Right forelimb (tissue), 1 donor: ENCODE measurements at regions not wholly inside any gene's neighbourhood (a gene's known extent, or its start where the extent isn't known, plus 50 kb on each side); places are given as distances from the start of the nearest gene placed in this dataset.

Experiments
- DNase-seq: peaks from one replicate; pipeline ENCODE4 v3.0.0-alpha.2; 2018

DNA sequence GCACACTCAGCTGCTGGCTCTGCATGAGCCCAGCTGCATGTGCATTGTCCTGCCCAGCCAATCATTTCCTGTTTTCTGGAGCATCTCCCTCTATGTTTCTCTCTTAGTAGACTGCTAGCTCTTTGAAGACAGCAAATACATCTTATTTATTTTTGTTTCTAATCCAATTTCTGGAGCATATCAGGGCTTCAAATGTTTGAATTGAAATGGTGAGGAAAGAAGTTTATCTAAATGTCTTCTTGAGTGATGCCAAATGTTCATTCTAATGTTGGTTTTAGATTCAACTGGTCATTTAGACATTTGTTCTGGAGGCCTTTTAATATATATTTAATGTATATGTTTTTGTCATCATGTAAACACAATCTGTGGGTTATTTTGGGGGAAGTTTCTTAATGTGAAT lies 141.9 kb downstream of the DNAJB9 start:
- no peak for DNase-seq

DNA sequence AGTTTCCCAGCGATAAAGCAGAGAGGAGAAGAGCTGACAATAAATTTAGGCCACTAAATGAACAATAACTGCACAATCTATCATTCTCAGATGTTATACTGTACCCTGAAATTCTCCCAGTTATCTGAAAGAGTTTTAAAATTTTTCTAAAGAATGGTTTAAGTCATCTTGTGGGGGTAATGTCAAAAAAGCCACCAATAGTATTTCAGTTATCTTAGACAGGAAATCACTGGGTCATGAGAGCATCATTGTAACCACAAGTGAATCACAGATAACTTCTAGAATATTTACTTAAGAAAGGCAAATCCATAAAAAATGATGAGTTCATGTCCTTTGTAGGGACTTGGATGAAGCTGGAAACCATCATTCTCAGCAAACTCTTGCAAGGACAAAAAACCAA lies 147.1 kb downstream of the DNAJB9 start:
- no peak for DNase-seq

DNA sequence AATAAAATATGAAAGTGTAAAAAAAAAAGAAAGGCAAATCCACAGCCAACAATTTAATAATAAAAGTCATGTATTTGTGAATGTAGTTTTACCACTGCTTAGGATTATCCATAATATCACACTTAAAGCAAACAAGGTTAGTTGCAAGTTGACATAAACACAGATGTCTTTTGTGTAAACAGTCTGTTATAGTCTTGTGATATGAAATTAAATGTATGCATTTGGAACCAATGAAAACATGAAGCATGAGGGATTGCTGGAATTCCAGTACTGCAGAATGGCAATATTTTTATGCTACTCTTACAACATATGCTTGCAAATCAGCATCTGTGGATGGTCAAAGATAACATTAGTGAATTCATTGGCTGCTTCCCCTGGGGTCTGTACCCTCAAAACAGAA lies 148.1 kb downstream of the DNAJB9 start:
- DNase-seq: no peak

DNA sequence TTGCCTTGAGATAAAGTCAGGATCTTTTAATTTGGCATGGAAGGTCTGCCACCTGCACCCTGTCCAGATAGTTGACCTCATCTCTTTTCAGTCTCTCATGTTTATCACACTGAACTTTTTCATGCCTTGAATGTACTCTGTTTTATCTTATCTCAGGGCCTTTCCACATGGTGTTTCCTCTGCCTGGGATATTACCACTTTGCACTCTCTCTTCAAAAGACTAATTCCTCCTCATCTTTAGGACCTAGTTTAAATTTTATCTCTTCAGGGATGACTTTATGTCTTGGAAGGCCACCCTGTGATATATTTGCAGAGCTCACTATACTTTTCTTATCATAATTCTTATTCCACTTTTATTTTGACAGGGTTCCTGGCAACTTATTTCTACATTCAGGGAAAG lies 150.0 kb downstream of the DNAJB9 start:
- no peak for DNase-seq

DNA sequence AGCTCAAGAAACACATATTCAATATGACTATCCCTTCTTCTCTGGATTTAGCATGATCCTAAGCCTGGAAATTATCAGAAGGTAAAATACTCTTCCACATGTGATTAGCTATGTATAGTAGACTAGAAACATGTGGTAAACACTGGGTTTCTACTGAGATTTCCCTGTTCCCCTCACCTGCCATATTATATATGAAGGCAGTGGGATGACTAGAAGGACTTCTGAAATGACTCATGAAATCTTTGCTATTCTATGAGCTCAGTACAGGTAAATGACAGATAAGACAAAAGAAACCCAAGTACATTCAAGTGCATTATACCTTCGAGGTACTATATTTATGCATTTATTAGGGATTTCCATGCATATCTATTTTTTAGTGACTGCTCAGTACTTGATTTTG lies 152.9 kb downstream of the DNAJB9 start:
- no peak for DNase-seq

DNA sequence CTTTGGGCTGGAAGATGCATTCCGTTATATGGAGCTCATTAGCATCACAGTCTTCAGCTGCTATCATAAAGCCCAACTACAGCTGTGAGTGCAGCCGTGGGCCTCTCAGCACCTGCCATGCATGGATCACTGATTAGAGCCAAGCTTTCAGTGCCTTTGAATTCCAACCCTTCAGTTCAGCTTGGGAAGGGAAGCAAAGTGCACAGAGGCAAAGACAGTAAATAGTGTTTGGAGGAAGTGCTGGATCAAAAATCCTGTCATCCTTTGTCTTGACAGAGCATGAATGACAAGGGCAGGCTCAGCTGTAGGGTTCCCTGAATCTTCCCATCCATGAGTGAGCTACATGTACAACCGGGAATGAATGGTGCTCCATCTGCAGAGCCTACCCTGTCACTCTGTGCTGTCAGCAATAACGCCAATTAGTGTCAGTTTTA lies 153.7 kb downstream of the DNAJB9 start:
- DNase-seq: no peak

DNA sequence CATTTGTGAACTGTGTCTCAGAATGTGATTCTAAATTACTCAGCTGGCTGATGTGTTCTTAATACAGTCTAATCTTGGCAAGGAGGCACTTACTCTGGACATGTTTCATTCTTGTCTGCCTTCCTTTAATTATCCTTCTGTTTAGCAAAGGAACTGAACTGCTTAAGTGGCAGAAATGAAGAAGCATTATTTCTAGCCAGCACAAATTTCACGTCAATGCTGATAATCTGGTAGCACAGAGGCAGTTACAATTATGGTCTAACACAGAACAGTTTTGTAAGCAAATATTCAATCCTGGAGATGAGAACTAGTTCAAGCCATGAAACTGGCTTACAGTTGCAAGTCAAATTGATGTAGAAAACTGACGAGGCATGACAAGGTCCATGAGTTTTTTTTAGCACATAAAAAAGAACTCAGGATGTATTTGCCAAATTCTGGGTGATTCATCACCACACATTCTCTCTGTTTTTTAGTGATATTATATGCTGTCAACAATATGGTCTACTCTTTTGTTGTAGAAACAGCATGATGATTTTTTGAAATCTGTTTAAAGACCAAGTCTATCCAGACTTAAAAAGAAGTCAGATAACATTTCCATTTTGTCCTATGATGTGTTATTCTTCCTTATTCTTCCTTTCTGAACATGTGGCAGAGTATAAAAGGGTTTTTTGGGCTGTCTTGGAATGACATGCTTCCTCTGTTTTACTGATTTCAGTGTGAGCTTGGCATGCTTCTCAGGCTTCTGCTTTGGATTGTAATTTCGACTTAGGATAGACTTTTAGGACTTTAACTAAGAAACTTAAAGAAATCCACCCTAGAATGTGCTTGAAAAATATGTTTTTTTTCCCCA lies 154.8 kb downstream of the DNAJB9 start:
- no peak for DNase-seq

DNA sequence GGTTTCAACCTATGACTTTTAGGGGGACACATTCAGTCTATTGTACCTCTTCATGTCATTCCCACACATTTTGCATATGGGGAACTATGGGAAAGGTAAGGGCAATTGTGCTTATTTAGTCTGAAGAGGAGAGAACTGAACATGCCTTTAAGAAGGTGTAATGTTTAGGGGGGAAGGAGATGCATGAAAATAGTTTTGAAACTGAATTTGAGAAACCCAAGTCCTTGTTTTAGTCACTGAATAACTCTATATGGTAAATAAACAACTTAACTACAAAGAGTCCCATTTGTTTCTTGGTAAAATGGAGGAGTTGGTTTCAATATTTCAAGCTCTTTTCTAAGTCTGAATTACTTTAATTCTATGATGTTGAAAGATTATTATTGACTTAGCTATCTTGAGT lies 166.1 kb downstream of the DNAJB9 start:
- DNase-seq: no peak

DNA sequence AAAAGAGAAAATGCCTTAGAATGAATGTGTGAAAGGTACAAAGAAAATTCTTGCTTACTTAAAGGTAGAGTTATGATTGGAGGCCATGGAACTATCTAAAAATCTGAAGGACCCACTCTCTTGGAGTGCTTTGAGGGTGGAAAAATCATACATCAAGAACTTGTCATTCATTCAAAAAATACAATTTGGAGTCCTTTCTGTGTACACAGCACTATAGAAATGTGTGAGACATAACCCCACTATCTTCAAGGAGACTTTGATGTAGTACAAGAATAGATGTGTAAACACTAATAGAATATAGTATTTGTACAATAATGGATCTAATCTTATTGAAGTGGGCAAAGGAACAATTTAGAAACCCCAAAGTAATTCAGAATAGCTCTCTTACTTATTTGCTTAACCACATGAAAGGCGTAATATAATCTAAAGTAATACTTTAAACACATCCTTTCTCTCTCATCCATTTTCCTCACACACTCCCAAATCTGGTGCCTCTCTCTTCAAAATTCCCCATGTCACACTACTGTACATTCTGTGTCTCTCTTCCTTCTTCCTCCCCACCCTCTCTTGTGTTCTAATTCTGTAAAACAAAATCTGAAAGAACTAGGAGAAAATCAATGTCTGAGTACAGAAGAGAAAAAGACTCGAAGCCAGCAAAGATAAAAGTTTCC lies 166.7 kb downstream of the DNAJB9 start:
- DNase-seq: no peak

DNA sequence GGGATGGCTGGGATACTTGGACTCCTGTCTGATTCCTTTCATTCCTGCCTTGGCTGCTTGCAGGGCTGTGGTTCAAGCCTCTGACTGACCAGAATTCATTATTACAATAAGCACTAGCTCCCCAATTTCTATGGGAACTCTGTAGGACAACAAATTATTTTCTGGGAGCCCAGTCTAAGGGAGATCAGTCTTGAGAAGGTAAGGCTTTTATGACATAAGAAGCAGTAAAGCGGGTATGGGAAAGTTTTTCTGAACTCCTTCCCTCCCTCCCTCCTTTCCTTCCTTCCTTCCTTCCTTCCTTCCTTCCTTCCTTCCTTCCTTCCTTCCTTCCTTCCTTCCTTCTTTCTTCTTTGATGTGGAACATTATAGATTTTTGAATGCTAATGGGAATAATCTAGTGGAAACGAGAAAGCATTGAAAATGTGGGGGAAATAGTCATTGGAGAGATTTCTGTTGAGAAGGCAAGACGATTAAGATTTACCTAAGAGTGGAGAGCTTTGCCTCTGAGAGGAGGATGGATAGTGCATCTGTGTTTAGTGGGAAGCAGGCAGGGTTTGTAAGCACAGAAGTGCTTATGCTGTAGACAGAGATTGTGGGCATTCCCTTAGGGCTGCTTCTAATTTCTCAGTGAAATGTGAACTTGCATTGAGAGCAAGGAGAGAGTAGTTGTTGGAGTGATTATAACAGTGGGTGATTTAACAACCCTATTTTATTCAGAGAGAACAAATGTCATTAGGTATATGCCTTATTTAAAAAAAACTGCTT lies 201.5 kb downstream of the DNAJB9 start:
- DNase-seq: no peak

DNA sequence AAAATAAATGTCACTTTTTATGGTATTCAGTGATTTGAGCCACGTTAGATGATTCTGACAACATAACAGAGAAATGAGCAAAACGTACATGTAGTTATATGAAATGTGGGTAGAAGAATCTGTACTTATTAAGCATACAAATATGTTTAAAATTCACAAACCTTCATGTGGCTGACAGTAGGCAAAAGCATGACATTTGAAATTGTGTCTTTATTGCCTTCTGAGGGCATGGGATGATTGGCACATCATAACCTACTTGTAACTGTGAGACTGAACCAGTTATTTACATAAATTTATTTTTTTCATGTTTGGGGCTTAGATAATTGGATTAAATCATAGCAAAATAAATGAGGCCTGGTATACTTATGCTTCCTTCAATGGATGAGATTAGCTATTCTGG lies 202.2 kb downstream of the DNAJB9 start:
- no peak for DNase-seq

DNA sequence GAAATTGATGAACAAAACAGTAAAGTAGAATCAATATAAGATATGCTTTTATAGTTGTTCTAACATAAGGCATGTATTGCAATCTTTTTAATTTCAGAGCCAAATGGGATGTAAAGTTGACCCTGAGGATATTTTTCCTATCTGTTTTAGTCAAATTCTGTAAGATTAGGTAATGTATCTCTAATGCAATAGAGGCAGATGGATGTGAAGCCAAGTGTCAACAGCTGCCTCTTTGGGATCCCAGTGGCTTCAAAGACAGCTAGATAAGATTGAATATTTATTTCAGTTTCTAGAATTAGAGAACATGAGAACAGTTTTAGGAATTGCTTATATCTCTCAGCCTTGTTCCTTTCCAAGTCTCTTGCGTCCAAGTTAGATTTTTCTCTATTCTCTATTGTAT lies 208.3 kb downstream of the DNAJB9 start:
- DNase-seq: no peak

DNA sequence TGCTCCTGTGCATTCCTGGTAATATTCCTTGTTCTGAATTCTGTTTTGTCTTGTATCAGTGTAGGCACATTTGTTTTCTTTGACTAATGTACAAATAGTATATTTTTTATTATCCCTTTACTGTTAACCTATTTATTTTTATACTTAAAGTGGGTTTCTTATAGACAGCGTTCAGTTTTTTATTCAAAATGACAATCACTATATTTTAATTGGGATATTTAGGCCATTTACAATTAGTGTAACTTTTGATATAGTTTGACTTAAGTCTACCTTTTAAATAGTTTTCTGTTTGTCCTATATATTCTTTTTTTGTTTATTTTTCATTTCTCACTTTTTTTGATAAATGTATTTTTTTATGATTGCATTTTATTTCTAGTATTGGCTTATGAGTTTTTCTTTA lies 219.8 kb downstream of the DNAJB9 start:
- no peak for DNase-seq

DNA sequence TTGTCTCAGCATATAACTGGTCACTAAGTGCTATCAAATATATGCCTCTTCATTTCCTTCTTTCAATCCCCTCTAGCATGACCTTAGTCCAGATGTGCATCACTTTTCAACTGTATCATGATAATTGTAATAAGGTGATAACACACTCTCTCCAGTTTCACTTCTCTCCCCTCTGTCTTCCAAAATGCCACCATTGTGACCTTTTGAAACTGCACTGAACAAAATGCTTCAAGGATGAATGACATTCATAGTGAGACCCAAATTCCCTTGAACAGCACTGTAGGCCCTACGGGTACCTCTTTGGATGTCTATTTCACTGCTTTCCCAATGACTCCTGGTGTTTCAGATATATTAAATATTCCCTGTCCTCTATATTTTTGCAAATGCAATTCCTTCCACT lies 224.8 kb downstream of the DNAJB9 start:
- DNase-seq: no peak

DNA sequence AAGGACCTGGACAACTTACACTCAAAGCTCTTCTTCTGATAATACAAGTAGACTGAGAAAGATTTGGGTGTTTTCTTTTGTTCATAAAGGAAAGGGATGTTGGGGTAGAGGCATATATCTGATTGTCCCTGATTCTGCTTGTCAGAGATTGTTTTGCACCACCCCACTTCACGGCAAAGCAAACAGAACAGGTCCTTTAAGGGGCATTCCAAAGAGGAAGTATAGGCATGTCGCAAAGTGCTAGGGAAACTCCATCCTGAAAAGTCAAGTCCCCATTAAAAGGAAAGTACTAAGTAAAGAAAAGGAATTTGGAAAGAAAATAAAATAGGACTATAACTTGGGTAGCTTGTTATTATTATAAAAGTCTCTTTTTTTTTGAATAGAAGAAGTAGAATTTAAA lies 233.0 kb downstream of the DNAJB9 start:
- DNase-seq: no peak

DNA sequence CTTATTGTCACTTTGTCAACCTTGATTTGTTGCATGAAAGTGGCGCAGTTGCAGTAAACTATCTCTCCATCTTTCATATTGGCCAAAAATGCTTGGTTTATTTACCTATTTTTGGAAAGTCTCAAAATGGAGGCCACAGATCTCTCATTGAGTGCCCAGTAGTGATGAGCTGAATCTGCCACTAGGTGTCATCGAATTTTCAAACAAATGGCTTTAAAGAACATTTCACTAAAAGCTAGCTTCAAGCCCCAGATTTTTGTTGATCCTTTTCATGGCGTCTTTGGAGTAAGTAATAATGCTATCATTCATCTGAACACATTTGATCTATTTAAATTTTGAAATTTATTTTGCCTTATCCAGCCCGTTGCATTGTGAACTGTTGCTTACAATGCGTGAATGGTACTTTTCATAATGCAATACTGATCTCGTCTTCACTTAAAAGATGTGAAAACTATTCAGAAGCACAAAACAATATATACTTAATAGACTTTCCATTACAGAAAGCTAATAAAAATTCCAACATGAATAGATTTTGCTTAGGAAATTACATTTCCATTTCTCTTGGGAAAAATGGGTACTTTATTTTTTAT lies 236.2 kb downstream of the DNAJB9 start:
- DNase-seq: no peak

DNA sequence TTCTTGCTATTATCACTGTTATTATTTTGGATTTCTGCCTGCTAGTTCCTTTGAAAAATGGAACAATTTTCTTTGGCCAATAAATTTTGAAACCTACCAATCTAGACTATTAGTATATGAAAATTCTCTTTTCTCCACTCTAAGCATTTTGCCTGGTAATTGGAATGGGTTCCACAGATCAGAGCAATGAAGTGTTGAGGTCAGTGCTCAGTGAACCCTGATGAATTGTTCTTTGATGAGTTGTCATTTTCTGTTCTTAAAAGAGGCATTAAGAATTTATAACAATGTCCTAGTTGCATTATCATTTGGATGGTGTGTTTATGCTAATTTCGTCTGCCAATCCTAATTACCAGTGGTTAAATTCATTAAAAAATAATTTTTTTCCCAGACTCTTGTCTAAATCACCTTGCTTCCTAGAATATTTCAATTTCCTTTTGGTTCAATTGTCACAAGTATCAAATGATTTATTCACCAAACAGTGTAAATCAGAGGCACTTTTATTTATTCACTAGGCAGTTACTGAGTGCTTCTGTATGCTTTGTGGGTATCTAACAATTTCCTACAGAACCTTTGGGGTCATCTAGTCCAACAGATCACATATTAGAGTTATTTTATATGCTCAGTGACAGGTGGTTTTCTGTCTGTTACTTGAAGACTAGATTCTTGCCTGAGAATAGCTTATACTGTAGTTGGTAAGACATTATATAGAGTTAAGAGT lies 239.0 kb downstream of the DNAJB9 start:
- DNase-seq: no peak

DNA sequence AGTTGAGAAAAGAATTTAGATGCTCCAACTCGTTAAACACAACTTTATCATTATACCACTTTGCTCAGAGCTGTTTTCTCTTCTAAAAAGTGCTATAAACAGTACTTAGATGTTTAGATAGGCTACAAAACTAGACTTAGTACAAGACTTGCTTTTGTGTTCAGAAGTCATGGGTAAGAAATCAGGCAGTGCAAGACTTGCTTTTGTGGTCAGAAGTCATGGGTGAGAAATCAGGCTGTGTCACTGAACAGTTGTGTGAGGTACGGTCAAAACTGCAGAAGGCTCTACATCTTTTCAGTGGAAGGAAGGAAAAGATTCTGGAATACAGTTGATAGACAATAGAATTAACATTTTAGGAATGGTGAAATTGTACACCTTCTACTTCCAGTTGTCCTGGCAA lies 239.7 kb downstream of the DNAJB9 start:
- no peak for DNase-seq

DNA sequence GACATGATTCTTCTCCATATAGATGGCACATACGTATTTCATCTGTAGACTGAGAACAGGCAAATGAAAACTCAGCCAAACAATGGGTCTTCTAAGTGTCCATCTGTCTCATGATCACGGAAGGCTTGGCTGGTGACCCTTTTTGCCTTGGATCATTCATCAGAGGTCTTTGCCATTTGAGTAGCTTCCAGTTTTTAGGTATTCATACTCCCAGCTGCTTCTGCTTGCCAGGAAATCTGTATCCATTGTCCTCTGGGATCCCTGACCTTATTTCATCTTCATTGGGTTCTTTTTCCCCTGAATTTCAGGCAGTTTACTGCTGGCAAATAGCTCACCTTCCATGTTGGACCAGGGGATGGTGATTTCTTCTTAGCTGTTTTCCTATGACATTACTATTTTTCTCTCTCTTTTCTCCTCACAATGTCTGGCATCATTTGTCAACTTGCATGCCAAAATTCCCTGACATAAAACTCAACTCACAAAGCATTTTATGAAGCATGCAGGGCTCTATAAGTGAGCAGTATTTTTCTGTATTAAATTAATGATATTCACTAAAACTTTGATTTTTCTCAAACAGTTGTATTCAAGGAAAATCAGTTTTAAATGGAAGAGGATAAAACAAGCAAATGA lies 241.2 kb downstream of the DNAJB9 start:
- no peak for DNase-seq

DNA sequence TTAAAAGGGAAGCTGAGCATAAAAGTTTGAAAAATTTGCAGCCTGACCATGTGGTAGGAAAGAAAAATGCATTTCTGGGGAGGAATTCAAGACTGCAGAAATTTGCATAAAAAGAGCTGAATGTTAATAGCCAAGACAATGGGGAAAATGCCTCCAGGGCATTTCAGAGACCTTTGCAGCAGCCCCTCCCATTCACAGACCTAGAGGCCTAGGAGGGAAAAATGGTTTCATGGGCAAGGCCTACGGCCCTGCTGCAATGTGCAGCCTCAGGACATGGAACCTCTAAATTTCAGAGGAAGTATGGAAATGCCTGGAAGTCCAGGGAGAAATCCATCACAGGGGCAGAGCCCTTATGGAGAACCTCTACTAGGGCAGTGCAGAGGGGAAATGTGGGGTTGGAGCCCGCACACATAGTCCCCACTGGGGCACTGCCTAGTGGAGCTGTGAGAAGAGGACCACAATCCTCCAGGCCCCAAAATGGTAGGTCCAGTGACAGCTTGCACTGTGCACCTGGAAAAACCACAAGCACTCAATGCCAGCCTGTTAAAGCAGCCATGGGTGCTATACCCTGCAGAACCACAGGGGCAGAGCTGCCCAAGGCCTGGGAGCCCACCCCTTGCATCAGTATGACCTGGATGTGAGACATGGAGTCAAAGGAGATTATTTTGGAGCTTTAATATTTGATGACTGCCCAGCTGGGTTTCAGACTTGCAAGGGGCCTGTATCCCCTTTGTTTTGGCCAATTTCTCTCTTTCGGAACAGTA lies 243.8 kb downstream of the DNAJB9 start:
- no peak for DNase-seq

DNA sequence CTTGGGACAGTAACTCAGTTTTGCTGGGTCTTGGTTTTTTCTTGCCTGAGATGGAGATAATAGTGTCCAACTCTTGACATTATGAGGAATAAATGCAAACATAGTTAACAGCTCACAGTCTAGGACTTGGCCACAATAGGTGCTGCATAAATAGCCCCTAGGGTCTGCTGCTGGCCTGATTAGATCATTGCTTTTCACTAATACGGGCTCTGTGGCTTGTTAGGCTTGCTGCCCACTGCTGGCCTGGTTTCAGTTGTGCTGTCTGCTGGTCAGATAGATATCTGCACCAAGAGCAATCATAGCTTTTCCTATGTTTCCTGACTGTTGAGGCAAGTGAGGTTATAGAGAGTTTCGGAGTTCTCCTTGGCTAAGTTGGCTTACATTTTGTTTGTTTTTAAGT lies 246.1 kb downstream of the DNAJB9 start:
- no peak for DNase-seq
